Activated CD4-positive, alpha-beta T cell treated with anti-CD3 and anti-CD28 coated beads, Interleukin-2, amount 50 U/mL, for 16 hours (primary cell): ENCODE measurements at regions not wholly inside any gene's neighbourhood (a gene's known extent, or its start where the extent isn't known, plus 50 kb on each side); places are given as distances from the start of the nearest gene placed in this dataset.
"Not testable (repeated sequence)": the region's sequence is repeated elsewhere in the genome, so short reads cannot be mapped to it uniquely, and the experiment has no call there.

Source experiments
- DNase-seq: peaks from one replicate; pipeline ENCODE4 v3.0.0-alpha.2; 2020

- no peak for DNase-seq
These were observed 124.9 kb downstream of the METRNL start for GRCh38 chr17:83204230-83204725.

GRCh38 chr17:83204736-83205386 lies 125.5 kb downstream of the METRNL start:
- DNase-seq: not testable (repeated sequence)

GRCh38 chr17:83205387-83206035 lies 126.1 kb downstream of the METRNL start:
- DNase-seq: peak; percentile 74

- DNase-seq: not testable (repeated sequence)
These were observed 126.6 kb downstream of the METRNL start for GRCh38 chr17:83206036-83206394.

- DNase-seq: not testable (repeated sequence)
These were observed 127.6 kb downstream of the METRNL start for GRCh38 chr17:83206819-83207588.

GRCh38 chr17:83247001-83247400 lies 167.6 kb downstream of the METRNL start:
- not testable (repeated sequence) for DNase-seq
